Kidney (tissue), 13 donors: ENCODE measurements at regions not wholly inside any gene's neighbourhood (a gene's known extent, or its start where the extent isn't known, plus 50 kb on each side); places are given as distances from the start of the nearest gene placed in this dataset.

Source experiments
- DNase-seq, 5 donors: peaks; one replicate each; pipeline ENCODE4 v3.0.0-alpha.2; 2013 to 2020
- FAIRE-seq: peaks from 2 replicates; lab custom pipeline; 2012; peaks lifted over from hg19 to GRCh38; lab: Jason Lieb, UNC
- H3K27ac ChIP-seq, 2 donors: one replicate each; pipeline ENCODE4 v1.7.0; 2013; ENCODE audit warnings: low read depth in 2 of 2, low read length in 2 of 2, inconsistent platforms in 1 of 2
- H3K27me3 ChIP-seq: one replicate; pipeline ENCODE4 v1.7.1; 2013; ENCODE audit warnings: low read length, inconsistent platforms; ENCODE audit not compliant: control insufficient read depth, insufficient read depth
- H3K36me3 ChIP-seq, 3 donors: one replicate each; pipeline versions ENCODE4 v1.7.0 to v1.7.1; 2013; ENCODE audit warnings: low read length in 3 of 3, control low read depth in 1 of 3, inconsistent platforms in 1 of 3; ENCODE audit not compliant: insufficient read depth in 3 of 3, control insufficient read depth in 2 of 3
- H3K4me1 ChIP-seq, 3 donors: one replicate each; pipeline versions ENCODE4 v1.7.0 to v1.7.1; 2013; ENCODE audit warnings: low read length in 3 of 3, inconsistent platforms in 1 of 3, low read depth in 1 of 3; ENCODE audit not compliant: control insufficient read depth in 2 of 3, insufficient read depth in 2 of 3
- H3K4me3 ChIP-seq, 3 donors: one replicate each; pipeline versions ENCODE4 v1.7.0 to v1.8.1; 2013; ENCODE audit warnings: low read length in 3 of 3, control low read depth in 1 of 3, inconsistent platforms in 1 of 3
- H3K9ac ChIP-seq, 3 donors: one replicate each; pipeline versions ENCODE4 v1.7.0 to v1.7.1; 2013; ENCODE audit warnings: low read length in 3 of 3, control low read depth in 1 of 3, inconsistent platforms in 1 of 3
- H3K9me3 ChIP-seq, 3 donors: one replicate each; pipeline versions ENCODE4 v1.7.0 to v1.7.1; 2013; ENCODE audit warnings: low read length in 3 of 3, control low read depth in 1 of 3, inconsistent platforms in 1 of 3; ENCODE audit not compliant: control insufficient read depth in 2 of 3, insufficient read depth in 1 of 3
- CTCF ChIP-seq: IDR thresholded peaks from 3 replicates; pipeline ENCODE4 v1.5.1; 2012; ENCODE audit warnings: mild to moderate bottlenecking, moderate library complexity, borderline replicate concordance; ENCODE audit not compliant: insufficient read depth; ENCODE audit errors: extremely low read depth
- intact Hi-C: fragments of 100-400 bp; cut with DNase I; formaldehyde crosslinking; loops from one replicate; pipeline ENCODE4 v1.11.1; 2022
- donor health status: control.
- donor health status: control.
- donor health status: control.
- donor health status: control.
- donor health status: control.
- donor health status: DM: yes; HTN: yes; CAD: no.
- donor health status: Normal renal cell carcinoma (clear cell type).

GRCh38 chr7:81138870-81139269, 220.0 kb upstream of the SEMA3C start:
- intact Hi-C loops: no loop called here
- no peak overlapping the region for H3K27ac ChIP-seq
- FAIRE-seq: peak; percentile 30
- no peak overlapping the region for H3K4me3 ChIP-seq
- no peak overlapping the region for H3K9ac ChIP-seq
- no peak for TF ChIP-seq CTCF
- no peaks in the 10 kb centered on the region for H3K36me3 ChIP-seq
- DNase-seq: no peak
- no peaks in the 10 kb centered on the region for H3K4me1 ChIP-seq
- H3K9me3 ChIP-seq: no peaks in the 10 kb centered on the region
- H3K27me3 ChIP-seq: no peaks in the 10 kb centered on the region

GRCh38 chr7:81135324-81135723, 216.5 kb upstream of the SEMA3C start:
- Histone ChIP-seq H3K27me3 (no peaks in the 10 kb centered on the region), H3K9me3 (no peaks in the 10 kb centered on the region), H3K27ac (no peak overlapping the region), H3K4me3 (no peak overlapping the region), H3K36me3 (no peaks in the 10 kb centered on the region), H3K9ac (no peak overlapping the region), H3K4me1 (no peaks in the 10 kb centered on the region)
- intact Hi-C loops: no loop called here
- no peak for FAIRE-seq
- TF ChIP-seq CTCF: no peak
- DNase-seq: no peak

GRCh38 chr7:81128011-81128410, 209.2 kb upstream of the SEMA3C start:
- H3K4me3 ChIP-seq: no peak overlapping the region
- no peak for TF ChIP-seq CTCF
- intact Hi-C loops: no loop called here
- no peaks in the 10 kb centered on the region for H3K4me1 ChIP-seq
- no peaks in the 10 kb centered on the region for H3K36me3 ChIP-seq
- H3K9me3 ChIP-seq: no peaks in the 10 kb centered on the region
- no peak overlapping the region for H3K9ac ChIP-seq
- no peak overlapping the region for H3K27ac ChIP-seq
- DNase-seq (no peak), FAIRE-seq (no peak)
- H3K27me3 ChIP-seq: no peaks in the 10 kb centered on the region

- DNase-seq (no peak), FAIRE-seq (no peak)
- Histone ChIP-seq H3K4me1 (no peaks in the 10 kb centered on the region), H3K4me3 (no peak overlapping the region), H3K9me3 (no peaks in the 10 kb centered on the region), H3K36me3 (no peaks in the 10 kb centered on the region), H3K9ac (no peak overlapping the region), H3K27me3 (no peaks in the 10 kb centered on the region), H3K27ac (no peak overlapping the region)
- TF ChIP-seq CTCF: no peak
- intact Hi-C loops: no loop called here
Observed at GRCh38 chr7:81120803-81121202, 202.0 kb upstream of the SEMA3C start.
